ENCODE measurements at regions not wholly inside any gene's neighbourhood (a gene's known extent, or its start where the extent isn't known, plus 50 kb on each side); places are given as distances from the start of the nearest gene placed in this dataset.

DNA sequence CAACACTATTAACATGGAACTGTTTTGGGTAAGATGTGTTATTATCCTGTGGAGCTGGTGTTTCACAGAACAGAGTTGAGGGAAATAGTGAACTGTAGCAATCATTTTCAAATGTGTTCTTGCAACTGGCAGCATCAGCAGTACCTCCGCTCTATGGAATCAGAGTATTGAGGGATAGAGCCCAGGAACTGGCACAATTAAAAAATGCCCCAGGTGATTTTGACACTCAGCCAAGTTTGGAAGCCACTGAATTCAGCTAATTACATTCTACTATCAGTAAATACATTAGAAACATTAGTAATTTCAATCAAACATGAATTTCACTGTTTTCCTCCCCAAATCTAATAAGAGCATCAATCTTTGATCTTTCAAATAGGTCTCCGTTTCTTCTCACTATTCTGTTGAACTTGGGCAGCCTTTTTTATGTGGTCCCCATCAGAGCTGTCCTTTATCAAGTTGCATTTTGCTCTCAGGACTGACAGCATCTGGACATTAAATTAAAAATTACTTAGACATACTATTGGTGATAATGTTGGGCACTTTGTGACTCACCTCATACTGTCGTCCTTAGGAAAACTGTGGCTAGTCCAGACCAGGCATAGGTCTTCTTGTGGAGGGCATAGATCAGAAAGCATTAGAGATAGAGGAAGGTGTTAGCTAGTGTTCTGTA is 251.5 kb downstream of the DHX35 start:
- intact Hi-C loops (cut with DNase I, micrococcal nuclease), result no loop called here
- Histone ChIP-seq H3K4me3 (no peak overlapping the region), H3K9me3 (no peaks in the 10 kb centered on the region), H3K4me1 (ENCODE audit: low read depth) (no peaks in the 10 kb centered on the region), H3K36me3 (ENCODE audit: low read depth) (no peaks in the 10 kb centered on the region)
- ATAC-seq, result no peak
- DNase-seq, result no peak
- TF ChIP-seq, protein P1, sequence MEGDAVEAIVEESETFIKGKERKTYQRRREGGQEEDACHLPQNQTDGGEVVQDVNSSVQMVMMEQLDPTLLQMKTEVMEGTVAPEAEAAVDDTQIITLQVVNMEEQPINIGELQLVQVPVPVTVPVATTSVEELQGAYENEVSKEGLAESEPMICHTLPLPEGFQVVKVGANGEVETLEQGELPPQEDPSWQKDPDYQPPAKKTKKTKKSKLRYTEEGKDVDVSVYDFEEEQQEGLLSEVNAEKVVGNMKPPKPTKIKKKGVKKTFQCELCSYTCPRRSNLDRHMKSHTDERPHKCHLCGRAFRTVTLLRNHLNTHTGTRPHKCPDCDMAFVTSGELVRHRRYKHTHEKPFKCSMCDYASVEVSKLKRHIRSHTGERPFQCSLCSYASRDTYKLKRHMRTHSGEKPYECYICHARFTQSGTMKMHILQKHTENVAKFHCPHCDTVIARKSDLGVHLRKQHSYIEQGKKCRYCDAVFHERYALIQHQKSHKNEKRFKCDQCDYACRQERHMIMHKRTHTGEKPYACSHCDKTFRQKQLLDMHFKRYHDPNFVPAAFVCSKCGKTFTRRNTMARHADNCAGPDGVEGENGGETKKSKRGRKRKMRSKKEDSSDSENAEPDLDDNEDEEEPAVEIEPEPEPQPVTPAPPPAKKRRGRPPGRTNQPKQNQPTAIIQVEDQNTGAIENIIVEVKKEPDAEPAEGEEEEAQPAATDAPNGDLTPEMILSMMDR (IDR thresholded peaks at IDR 0.05), result no peak

DNA sequence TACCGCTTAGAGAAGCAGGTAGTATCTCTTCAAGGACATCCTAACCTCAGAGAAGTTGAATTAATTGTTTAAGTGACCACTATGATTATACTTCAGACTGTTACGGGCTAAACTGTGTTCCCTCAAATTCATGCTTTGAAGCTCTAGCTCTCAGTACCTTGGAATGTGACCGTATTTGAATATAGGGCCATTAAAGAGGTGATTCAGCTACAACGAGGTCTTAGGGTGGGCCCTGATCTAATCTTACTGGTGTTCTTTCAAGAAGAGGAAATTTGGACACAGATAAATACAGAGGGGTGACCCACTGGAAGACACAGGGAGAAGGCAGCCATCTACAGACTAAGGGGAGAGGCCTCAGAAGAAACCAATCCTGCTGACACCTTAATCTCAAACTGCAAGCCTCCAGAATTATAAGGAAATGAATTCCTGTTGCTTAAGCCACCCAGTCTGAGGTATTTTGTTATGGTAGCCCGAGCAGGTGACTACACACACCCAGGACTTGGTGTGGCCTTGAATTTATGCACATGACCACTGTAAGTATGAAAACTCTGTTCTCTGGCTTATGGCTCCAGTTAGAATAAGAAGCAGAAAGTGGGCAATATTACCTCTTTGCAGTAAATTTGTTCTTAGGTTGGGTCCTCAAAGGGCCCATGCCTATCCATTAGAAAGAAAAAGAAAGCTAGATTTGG is 249.1 kb downstream of the DHX35 start:
- TF ChIP-seq, protein P1 (IDR thresholded peaks at IDR 0.05), result no peak
- H3K4me1 ChIP-seq (ENCODE audit: low read depth), result no peaks in the 10 kb centered on the region
- DNase-seq (no peak), ATAC-seq (no peak)
- no peak overlapping the region for H3K4me3 ChIP-seq
- H3K36me3 ChIP-seq (ENCODE audit: low read depth), result no peaks in the 10 kb centered on the region
- no peaks in the 10 kb centered on the region for H3K9me3 ChIP-seq
- intact Hi-C loops (cut with DNase I, micrococcal nuclease), result no loop called here

DNA sequence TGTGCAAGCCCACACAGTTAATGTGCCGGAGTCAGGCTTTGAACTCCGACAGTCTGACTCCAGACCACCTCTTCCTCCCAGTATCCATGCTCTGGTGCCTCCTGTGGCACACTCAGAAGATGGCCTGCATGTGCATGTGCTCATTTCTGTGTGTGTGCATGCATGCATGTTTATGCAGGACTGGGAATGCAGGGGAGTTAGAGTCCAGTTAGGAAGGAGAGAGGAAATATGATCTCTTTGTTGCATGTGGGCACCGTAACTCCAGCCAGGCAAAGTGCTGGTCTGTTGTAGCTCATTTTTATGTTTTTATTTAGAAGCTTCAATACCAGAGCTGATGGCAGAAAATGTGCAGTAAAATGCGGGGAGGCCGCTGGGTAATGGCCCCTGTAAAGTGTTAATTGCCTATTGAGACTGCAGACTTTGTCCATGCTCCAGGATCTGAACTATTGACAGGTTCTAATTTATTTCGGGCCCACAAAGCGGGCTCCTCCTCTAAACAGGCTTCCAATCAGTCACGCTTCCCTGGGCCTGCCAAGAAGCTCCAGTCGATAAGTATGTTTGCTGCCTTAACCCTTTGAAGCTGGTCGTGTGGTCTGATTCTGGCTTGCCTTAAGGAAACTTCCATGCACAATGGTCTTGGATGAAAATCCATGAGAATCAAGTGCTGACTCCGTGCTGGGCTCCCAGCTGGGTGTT is 248.3 kb downstream of the DHX35 start:
- no peaks in the 10 kb centered on the region for H3K4me1 ChIP-seq (ENCODE audit: low read depth)
- DNase-seq (peak in 1 of 3 donors; percentile 27), ATAC-seq (no peak)
- no peaks in the 10 kb centered on the region for H3K36me3 ChIP-seq (ENCODE audit: low read depth)
- intact Hi-C loops (cut with DNase I, micrococcal nuclease), result no loop called here
- H3K4me3 ChIP-seq, result no peak overlapping the region
- H3K9me3 ChIP-seq, result no peaks in the 10 kb centered on the region
- TF ChIP-seq, protein P1 (IDR thresholded peaks at IDR 0.05), result no peak

DNA sequence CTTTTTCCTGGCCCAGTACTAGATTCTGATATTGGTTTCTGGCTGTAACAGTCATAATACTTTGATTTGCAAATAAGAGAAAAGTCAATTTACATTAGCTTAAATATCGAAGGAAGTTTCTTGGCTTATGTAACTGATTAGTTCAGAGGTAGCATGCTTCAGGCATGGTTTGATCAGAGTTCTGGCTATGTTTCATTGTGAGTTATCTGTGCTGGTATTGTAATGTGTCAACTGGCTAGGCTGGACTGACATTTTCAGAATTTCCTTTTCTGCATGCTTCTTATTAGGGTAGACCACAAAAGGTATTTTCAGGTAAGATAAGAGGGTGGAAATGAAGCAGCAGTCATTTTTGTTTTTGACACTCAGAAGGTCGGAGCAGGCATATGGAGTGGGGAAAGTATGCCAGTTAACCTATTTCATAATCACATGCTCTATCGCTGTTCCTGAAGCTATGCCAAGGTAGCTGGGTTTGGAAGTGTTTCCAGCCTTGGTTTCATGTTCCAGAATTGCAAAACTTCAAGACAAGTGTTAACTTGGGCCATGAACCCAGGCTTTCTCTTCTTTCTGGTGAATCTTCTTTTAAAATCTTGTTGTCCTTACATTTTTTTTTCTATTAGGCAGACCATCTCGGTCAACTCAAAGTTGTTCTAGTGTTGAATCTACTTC is 244.9 kb downstream of the DHX35 start:
- Histone ChIP-seq H3K4me3 (no peak overlapping the region), H3K4me1 (ENCODE audit: low read depth) (no peaks in the 10 kb centered on the region), H3K9me3 (no peaks in the 10 kb centered on the region), H3K36me3 (ENCODE audit: low read depth) (no peaks in the 10 kb centered on the region)
- DNase-seq (no peak), ATAC-seq (no peak)
- TF ChIP-seq, protein P1 (IDR thresholded peaks at IDR 0.05), result no peak
- intact Hi-C loops (cut with DNase I, micrococcal nuclease), result no loop called here

DNA sequence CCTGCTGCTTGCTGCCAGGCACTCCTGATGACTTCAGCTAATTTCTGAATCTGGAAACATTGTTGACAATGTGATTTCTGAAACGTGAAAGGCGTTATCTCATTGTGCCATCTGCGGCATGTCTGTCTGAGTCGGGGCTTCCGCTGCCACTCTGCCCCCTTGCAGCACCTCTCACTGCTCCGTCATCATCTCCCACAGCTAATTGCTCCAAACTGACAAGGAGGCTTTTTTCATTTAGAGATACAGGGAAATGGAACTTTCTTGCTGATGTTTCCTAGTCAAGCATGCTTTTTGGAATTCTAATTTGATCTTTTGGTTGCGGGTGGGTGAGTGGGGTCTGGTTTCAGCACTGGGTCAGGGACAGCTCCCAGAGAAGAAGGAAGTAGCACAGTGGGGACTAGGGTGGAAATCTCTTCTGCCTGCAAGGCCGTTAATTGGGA is 233.5 kb downstream of the DHX35 start:
- H3K9me3 ChIP-seq, result no peaks in the 10 kb centered on the region
- DNase-seq (no peak), ATAC-seq (no peak)
- no peak overlapping the region for H3K4me3 ChIP-seq
- intact Hi-C loops (cut with DNase I, micrococcal nuclease), result no loop called here
- H3K36me3 ChIP-seq (ENCODE audit: low read depth), result no peaks in the 10 kb centered on the region
- no peaks in the 10 kb centered on the region for H3K4me1 ChIP-seq (ENCODE audit: low read depth)
- TF ChIP-seq, protein P1 (IDR thresholded peaks at IDR 0.05), result no peak
